ENCODE measurements at regions not wholly inside any gene's neighbourhood (a gene's known extent, or its start where the extent isn't known, plus 50 kb on each side); places are given as distances from the start of the nearest gene placed in this dataset.

DNA sequence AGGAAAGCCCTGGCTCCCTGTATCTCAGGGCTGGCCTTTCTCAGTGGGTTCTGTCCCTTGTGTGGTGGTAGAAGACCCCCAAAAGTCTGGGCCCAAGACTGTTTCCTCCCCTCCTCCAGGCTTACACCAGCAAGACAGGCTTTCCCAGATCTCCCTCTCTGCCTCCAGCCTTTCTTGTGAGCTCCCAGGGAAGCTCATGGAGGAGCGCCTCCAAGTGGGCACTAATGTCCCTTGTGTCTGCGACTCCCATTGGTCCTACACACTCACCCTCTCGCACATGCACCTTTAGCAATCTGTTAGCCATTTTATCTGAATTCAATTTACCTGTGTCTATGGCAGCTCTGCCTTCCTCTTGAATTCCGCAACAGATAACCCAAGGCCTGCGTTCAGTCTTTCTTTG, 251.1 kb upstream of the CAND1 start:
- Histone ChIP-seq H3K4me3 (ENCODE audit: low read depth in 2 of 2, low read length in 2 of 2) (no peak overlapping the region), H3K9me3 (ENCODE audit: control insufficient read depth, insufficient read depth, low read depth, low read length) (no peaks in the 10 kb centered on the region), H3K27me3 (ENCODE audit: control insufficient read depth, insufficient read depth, low read length) (no peaks in the 10 kb centered on the region), H3K36me3 (ENCODE audit: control insufficient read depth, insufficient read depth, low read length) (no peaks in the 10 kb centered on the region), H3K4me1 (ENCODE audit: control insufficient read depth, insufficient read depth, low read length) (no peaks in the 10 kb centered on the region), H3K27ac (ENCODE audit: low read length) (no peak overlapping the region)
- in situ Hi-C loops (cut with HindIII; ENCODE audit: low pct_unique_long_range_greater_than_20kb, low sequenced_read_pairs) = no loop called here
- ATAC-seq (no peak), DNase-seq (ENCODE audit: low read depth, low spot score) (no peak)
- POLR2A ChIA-PET = no interaction called here
- intact Hi-C loops (cut with micrococcal nuclease; ENCODE audit: unreplicated experiment) = no loop called here
- BruUV-seq (replicated peaks) = no TSS peak
- TF ChIP-seq TCF7L2 (IDR thresholded peaks at IDR 0.05; ENCODE audit: low read depth, low read length) (no peak), POLR2AphosphoS5 (IDR thresholded peaks at IDR 0.05; ENCODE audit: low read depth, low read length) (no peak), SIN3A (IDR thresholded peaks at IDR 0.05; ENCODE audit: borderline replicate concordance, insufficient read depth, low read depth, low read length) (no peak)
- TF ChIP-seq, protein P1, sequence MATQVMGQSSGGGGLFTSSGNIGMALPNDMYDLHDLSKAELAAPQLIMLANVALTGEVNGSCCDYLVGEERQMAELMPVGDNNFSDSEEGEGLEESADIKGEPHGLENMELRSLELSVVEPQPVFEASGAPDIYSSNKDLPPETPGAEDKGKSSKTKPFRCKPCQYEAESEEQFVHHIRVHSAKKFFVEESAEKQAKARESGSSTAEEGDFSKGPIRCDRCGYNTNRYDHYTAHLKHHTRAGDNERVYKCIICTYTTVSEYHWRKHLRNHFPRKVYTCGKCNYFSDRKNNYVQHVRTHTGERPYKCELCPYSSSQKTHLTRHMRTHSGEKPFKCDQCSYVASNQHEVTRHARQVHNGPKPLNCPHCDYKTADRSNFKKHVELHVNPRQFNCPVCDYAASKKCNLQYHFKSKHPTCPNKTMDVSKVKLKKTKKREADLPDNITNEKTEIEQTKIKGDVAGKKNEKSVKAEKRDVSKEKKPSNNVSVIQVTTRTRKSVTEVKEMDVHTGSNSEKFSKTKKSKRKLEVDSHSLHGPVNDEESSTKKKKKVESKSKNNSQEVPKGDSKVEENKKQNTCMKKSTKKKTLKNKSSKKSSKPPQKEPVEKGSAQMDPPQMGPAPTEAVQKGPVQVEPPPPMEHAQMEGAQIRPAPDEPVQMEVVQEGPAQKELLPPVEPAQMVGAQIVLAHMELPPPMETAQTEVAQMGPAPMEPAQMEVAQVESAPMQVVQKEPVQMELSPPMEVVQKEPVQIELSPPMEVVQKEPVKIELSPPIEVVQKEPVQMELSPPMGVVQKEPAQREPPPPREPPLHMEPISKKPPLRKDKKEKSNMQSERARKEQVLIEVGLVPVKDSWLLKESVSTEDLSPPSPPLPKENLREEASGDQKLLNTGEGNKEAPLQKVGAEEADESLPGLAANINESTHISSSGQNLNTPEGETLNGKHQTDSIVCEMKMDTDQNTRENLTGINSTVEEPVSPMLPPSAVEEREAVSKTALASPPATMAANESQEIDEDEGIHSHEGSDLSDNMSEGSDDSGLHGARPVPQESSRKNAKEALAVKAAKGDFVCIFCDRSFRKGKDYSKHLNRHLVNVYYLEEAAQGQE (IDR thresholded peaks at IDR 0.05; ENCODE audit: insufficient read depth in 1 of 2, low read depth in 2 of 2, low read length in 1 of 2) = no peak
- TF ChIP-seq, protein P2, sequence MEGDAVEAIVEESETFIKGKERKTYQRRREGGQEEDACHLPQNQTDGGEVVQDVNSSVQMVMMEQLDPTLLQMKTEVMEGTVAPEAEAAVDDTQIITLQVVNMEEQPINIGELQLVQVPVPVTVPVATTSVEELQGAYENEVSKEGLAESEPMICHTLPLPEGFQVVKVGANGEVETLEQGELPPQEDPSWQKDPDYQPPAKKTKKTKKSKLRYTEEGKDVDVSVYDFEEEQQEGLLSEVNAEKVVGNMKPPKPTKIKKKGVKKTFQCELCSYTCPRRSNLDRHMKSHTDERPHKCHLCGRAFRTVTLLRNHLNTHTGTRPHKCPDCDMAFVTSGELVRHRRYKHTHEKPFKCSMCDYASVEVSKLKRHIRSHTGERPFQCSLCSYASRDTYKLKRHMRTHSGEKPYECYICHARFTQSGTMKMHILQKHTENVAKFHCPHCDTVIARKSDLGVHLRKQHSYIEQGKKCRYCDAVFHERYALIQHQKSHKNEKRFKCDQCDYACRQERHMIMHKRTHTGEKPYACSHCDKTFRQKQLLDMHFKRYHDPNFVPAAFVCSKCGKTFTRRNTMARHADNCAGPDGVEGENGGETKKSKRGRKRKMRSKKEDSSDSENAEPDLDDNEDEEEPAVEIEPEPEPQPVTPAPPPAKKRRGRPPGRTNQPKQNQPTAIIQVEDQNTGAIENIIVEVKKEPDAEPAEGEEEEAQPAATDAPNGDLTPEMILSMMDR (IDR thresholded peaks at IDR 0.05) = peak; percentile 11; the same call in 1 of the 2 replicates
- CTCF ChIA-PET = no interaction called here

DNA sequence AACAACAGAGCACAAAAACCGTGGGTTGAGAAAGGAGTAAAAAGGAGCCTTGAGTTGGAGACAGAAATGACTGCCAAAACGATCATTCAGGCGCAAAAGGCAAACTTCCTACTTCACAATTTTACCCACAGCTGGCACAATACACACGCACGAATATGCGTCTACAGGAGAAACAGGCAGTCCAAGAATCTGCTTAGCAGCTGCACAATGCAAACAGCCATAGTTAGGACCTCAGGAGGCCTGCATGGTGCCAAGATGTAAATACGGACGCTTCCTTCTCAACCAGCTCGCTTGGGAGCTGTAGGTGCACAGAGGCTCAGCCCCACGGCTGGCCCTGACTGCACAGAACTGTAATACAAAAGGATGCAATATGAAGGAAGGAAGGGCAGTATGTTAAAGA, 250.1 kb upstream of the CAND1 start:
- in situ Hi-C loops (cut with HindIII; ENCODE audit: low pct_unique_long_range_greater_than_20kb, low sequenced_read_pairs) (no loop called here), intact Hi-C loops (cut with micrococcal nuclease; ENCODE audit: unreplicated experiment) (no loop called here)
- no peak overlapping the region for H3K4me3 ChIP-seq (ENCODE audit: low read depth in 2 of 2, low read length in 2 of 2)
- no TSS peak for BruUV-seq (replicated peaks)
- no peaks in the 10 kb centered on the region for H3K9me3 ChIP-seq (ENCODE audit: control insufficient read depth, insufficient read depth, low read depth, low read length)
- no peak overlapping the region for H3K27ac ChIP-seq (ENCODE audit: low read length)
- ChIA-PET CTCF (no interaction called here), POLR2A (no interaction called here)
- TF ChIP-seq TCF7L2 (IDR thresholded peaks at IDR 0.05; ENCODE audit: low read depth, low read length) (no peak), SIN3A (IDR thresholded peaks at IDR 0.05; ENCODE audit: borderline replicate concordance, insufficient read depth, low read depth, low read length) (no peak), POLR2AphosphoS5 (IDR thresholded peaks at IDR 0.05; ENCODE audit: low read depth, low read length) (no peak)
- no peak for ATAC-seq
- no peaks in the 10 kb centered on the region for H3K27me3 ChIP-seq (ENCODE audit: control insufficient read depth, insufficient read depth, low read length)
- no peak for DNase-seq (ENCODE audit: low read depth, low spot score)
- H3K4me1 ChIP-seq (ENCODE audit: control insufficient read depth, insufficient read depth, low read length) = no peaks in the 10 kb centered on the region
- H3K36me3 ChIP-seq (ENCODE audit: control insufficient read depth, insufficient read depth, low read length) = no peaks in the 10 kb centered on the region

DNA sequence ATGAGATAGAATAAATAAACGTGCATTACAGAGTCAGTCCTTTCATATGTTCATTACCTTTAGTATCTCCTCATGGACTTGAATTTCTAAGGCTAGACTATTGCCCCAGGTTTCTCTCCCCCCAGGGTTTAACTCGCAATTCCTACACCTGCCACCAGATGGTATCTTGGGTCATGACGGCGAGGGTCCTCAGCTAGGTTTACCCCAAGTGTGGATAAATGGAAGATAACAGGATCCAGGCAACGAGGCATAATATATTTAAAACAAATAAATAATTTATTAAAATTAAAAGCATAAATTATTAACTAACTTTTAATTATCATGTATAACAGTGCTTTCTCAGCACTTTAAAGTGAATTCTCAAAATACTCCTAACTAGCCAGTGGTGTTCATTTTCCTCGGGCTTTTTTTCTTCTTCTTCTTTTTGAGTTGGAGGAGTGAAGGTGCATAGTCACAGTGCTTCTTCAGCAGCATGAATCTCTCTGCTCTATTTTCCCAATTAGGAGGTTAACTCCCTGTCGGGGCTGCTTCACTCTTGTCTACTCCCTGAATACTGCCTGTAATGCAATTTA, 243.5 kb upstream of the CAND1 start:
- ChIA-PET POLR2A (no interaction called here), CTCF (interaction anchor here (0.7 kb wide), 1 partner anchor 19 kb away, joined by 3 read pairs; no protein-coding TSS in a partner anchor)
- no peak overlapping the region for H3K27ac ChIP-seq (ENCODE audit: low read length)
- no peak overlapping the region for H3K4me3 ChIP-seq (ENCODE audit: low read depth in 2 of 2, low read length in 2 of 2)
- BruUV-seq (replicated peaks) = no TSS peak
- H3K27me3 ChIP-seq (ENCODE audit: control insufficient read depth, insufficient read depth, low read length) = no peaks in the 10 kb centered on the region; the same call in 1 of the 2 replicates
- intact Hi-C loops (cut with micrococcal nuclease; ENCODE audit: unreplicated experiment) = loop anchor here (5.0 kb wide), 1 partner anchor 197 kb away; no protein-coding TSS in a partner anchor
- no peaks in the 10 kb centered on the region for H3K9me3 ChIP-seq (ENCODE audit: control insufficient read depth, insufficient read depth, low read depth, low read length)
- TF ChIP-seq, protein P2 (IDR thresholded peaks at IDR 0.05) = peak; percentile 87
- TF ChIP-seq SIN3A (IDR thresholded peaks at IDR 0.05; ENCODE audit: borderline replicate concordance, insufficient read depth, low read depth, low read length) = no peak
- H3K36me3 ChIP-seq (ENCODE audit: control insufficient read depth, insufficient read depth, low read length) = no peaks in the 10 kb centered on the region
- ATAC-seq (no peak), DNase-seq (ENCODE audit: low read depth, low spot score) (peak; percentile 24)
- no peaks in the 10 kb centered on the region for H3K4me1 ChIP-seq (ENCODE audit: control insufficient read depth, insufficient read depth, low read length)
- in situ Hi-C loops (cut with HindIII; ENCODE audit: low pct_unique_long_range_greater_than_20kb, low sequenced_read_pairs) = no loop called here

Measured in Panc1 (cell line).